ENCODE measurements at regions not wholly inside any gene's neighbourhood (a gene's known extent, or its start where the extent isn't known, plus 50 kb on each side); places are given as distances from the start of the nearest gene placed in this dataset.

DNA sequence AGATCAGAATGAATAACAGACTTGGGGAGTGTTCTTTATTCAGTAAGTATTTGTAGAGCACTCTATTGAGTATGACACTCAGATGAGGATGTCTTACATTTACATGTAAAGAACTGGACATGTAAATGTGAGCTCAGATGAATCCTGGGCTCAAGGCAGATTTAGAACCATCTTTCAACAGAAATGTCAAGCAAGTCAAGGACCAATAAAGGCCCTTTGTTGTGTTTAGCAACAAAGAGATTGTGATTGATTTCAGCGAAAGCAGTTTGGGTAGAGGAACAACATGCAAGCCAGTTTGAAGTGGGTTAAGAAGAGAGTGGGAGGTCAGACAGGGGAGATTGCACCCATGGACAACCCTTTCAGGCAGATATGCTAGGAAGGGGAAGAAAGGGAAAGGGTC, 194.2 kb upstream of the DNAJC19 start:
- no peak for TF ChIP-seq CTCF (IDR thresholded peaks at IDR 0.05; ENCODE audit: poor library complexity, severe bottlenecking)
- no peak for TF ChIP-seq EZH2 (IDR thresholded peaks at IDR 0.05; ENCODE audit: borderline replicate concordance, insufficient read depth, low read length, poor library complexity, severe bottlenecking)
- no peak for TF ChIP-seq SMC3 (conservative IDR thresholded peaks at IDR 0.05; ENCODE audit: poor library complexity)
- TF ChIP-seq EP300 (conservative IDR thresholded peaks at IDR 0.05; ENCODE audit: poor library complexity, severe bottlenecking), result no peak
- TF ChIP-seq RAD21 (conservative IDR thresholded peaks at IDR 0.05), result no peak
- TF ChIP-seq POLR2AphosphoS5 (IDR thresholded peaks at IDR 0.05), result no peak
- TF ChIP-seq MXI1 (conservative IDR thresholded peaks at IDR 0.05; ENCODE audit: poor library complexity, severe bottlenecking), result no peak
- no peak for TF ChIP-seq TAF1 (IDR thresholded peaks at IDR 0.05; ENCODE audit: low read depth)

Measured in neural cell (in vitro differentiated cells).